MM.1S (cell line): ENCODE measurements at regions not wholly inside any gene's neighbourhood (a gene's known extent, or its start where the extent isn't known, plus 50 kb on each side); places are given as distances from the start of the nearest gene placed in this dataset.

Experiments used
- DNase-seq: peaks from one replicate; pipeline ENCODE4 v3.0.0-alpha.2; 2015
- H2AFZ ChIP-seq: fragments of 300-600 bp; sonication (generic); 2 replicates; pipeline ENCODE4 v1.6.0; 2016; ENCODE audit warnings: antibody characterized with exemption, low read length
- H3F3A ChIP-seq: fragments of 300-600 bp; sonication (generic); 2 replicates; pipeline ENCODE4 v1.6.1; 2016; ENCODE audit warnings: mild to moderate bottlenecking, antibody characterized with exemption, low read length, moderate library complexity, mixed read lengths; ENCODE audit not compliant: insufficient read depth
- H3K27ac ChIP-seq: fragments of 300-600 bp; sonication (generic); 2 replicates; pipeline ENCODE4 v1.5.1; 2016; ENCODE audit warnings: mild to moderate bottlenecking, low read length
- H3K27me3 ChIP-seq: fragments of 300-600 bp; sonication (generic); replicated peaks from 2 replicates; pipeline ENCODE4 v1.6.0; 2016; ENCODE audit warnings: low read length; ENCODE audit not compliant: insufficient read depth
- H3K36me3 ChIP-seq: fragments of 300-600 bp; sonication (generic); replicated peaks from 2 replicates; pipeline ENCODE4 v1.6.1; 2016; ENCODE audit warnings: mild to moderate bottlenecking, low read length, mixed read lengths; ENCODE audit not compliant: insufficient read depth
- H3K4me1 ChIP-seq: fragments of 300-600 bp; sonication (generic); 2 replicates; pipeline ENCODE4 v1.6.1; 2016; ENCODE audit warnings: low read length, mixed read lengths
- H3K4me2 ChIP-seq: fragments of 300-600 bp; sonication (generic); 2 replicates; pipeline ENCODE4 v1.6.0; 2016; ENCODE audit warnings: low read depth, low read length
- H3K4me3 ChIP-seq: fragments of 300-600 bp; sonication (generic); 2 replicates; pipeline ENCODE4 v1.5.1; 2016; ENCODE audit warnings: low read length, mixed read lengths
- H3K79me2 ChIP-seq: fragments of 300-600 bp; sonication (generic); 2 replicates; pipeline ENCODE4 v1.6.1; 2016; ENCODE audit warnings: mixed run types, low read length, mixed read lengths
- H3K9ac ChIP-seq: fragments of 300-600 bp; sonication (generic); 2 replicates; pipeline ENCODE4 v1.6.1; 2016; ENCODE audit warnings: low read length, mixed read lengths
- H3K9me2 ChIP-seq: fragments of 300-600 bp; sonication (generic); replicated peaks from 2 replicates; pipeline ENCODE4 v1.6.1; 2016; ENCODE audit warnings: mild to moderate bottlenecking, low read length, mixed read lengths; ENCODE audit not compliant: insufficient read depth
- H3K9me3 ChIP-seq: fragments of 300-600 bp; sonication (generic); replicated peaks from 2 replicates; pipeline ENCODE4 v1.6.1; 2016; ENCODE audit warnings: mild to moderate bottlenecking, low read length, mixed read lengths; ENCODE audit not compliant: insufficient read depth
- H4K20me1 ChIP-seq: fragments of 300-600 bp; sonication (generic); 2 replicates; pipeline ENCODE4 v1.6.1; 2016; ENCODE audit warnings: mild to moderate bottlenecking, low read length, moderate library complexity, mixed read lengths; ENCODE audit not compliant: insufficient read depth
- EZH2 ChIP-seq: fragments of 300-600 bp; sonication (generic); optimal IDR thresholded peaks from 2 replicates; pipeline ENCODE3; 2017; ENCODE audit warnings: low read depth, mild to moderate bottlenecking, antibody characterized with exemption, low read length, mixed read lengths
- EZH2phosphoT487 ChIP-seq: fragments of 300-600 bp; sonication (generic); IDR thresholded peaks from 2 replicates; pipeline ENCODE4 v1.6.1; 2018; ENCODE audit warnings: antibody characterized with exemption, low read length
- TF ChIP-seq, protein P1 (sequence below): fragments of 300-600 bp; sonication (generic); IDR thresholded peaks from 2 replicates; pipeline ENCODE4 v1.5.1; 2016; ENCODE audit warnings: antibody characterized with exemption, low read length, mixed read lengths

GRCh38 chr7:54877683-54878082 lies 118.7 kb upstream of the SEC61G start:
- H3K4me1 ChIP-seq = no peaks in the 10 kb centered on the region
- H2AFZ ChIP-seq = no peak overlapping the region
- H3K4me3 ChIP-seq = no peak overlapping the region
- H3K4me2 ChIP-seq = no peak overlapping the region
- H3K27me3 ChIP-seq = no peaks in the 10 kb centered on the region
- no peak for DNase-seq
- no peaks in the 10 kb centered on the region for H3K9me3 ChIP-seq
- H3K79me2 ChIP-seq = no peaks in the 10 kb centered on the region
- no peaks in the 10 kb centered on the region for H3F3A ChIP-seq
- H3K27ac ChIP-seq = no peak overlapping the region
- H3K9ac ChIP-seq = no peak overlapping the region
- no peaks in the 10 kb centered on the region for H3K9me2 ChIP-seq
- H3K36me3 ChIP-seq = no peaks in the 10 kb centered on the region
- TF ChIP-seq EZH2phosphoT487 = no peak
- TF ChIP-seq EZH2 = no peak
- TF ChIP-seq, protein P1, sequence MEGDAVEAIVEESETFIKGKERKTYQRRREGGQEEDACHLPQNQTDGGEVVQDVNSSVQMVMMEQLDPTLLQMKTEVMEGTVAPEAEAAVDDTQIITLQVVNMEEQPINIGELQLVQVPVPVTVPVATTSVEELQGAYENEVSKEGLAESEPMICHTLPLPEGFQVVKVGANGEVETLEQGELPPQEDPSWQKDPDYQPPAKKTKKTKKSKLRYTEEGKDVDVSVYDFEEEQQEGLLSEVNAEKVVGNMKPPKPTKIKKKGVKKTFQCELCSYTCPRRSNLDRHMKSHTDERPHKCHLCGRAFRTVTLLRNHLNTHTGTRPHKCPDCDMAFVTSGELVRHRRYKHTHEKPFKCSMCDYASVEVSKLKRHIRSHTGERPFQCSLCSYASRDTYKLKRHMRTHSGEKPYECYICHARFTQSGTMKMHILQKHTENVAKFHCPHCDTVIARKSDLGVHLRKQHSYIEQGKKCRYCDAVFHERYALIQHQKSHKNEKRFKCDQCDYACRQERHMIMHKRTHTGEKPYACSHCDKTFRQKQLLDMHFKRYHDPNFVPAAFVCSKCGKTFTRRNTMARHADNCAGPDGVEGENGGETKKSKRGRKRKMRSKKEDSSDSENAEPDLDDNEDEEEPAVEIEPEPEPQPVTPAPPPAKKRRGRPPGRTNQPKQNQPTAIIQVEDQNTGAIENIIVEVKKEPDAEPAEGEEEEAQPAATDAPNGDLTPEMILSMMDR = no peak
- no peaks in the 10 kb centered on the region for H4K20me1 ChIP-seq

DNA sequence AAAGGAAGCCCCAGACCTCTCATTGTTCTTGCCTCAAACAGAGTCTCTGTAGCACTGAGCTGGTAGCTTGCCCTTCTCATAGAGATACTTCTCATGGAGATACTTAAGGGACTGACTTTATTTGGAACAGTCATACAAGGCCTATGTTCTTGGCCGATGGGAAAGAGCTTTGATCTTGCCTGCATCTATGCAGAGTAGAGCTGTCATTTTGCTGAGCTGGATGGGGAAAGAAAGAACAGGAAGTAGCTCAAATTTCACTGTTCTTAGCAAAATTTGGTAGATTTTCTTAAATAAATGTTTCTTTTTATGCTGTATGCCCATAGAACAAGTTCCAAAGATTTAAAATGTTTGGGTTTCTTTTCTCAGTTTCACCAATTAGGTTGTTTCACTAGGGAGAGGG lies 119.3 kb upstream of the SEC61G start:
- Histone ChIP-seq H3K79me2 (no peaks in the 10 kb centered on the region), H2AFZ (no peak overlapping the region), H3K9me2 (no peaks in the 10 kb centered on the region), H3K9me3 (no peaks in the 10 kb centered on the region), H3K27me3 (no peaks in the 10 kb centered on the region), H4K20me1 (no peaks in the 10 kb centered on the region), H3K9ac (no peak overlapping the region), H3K4me1 (no peaks in the 10 kb centered on the region), H3K4me3 (no peak overlapping the region), H3F3A (no peaks in the 10 kb centered on the region), H3K4me2 (no peak overlapping the region), H3K36me3 (no peaks in the 10 kb centered on the region), H3K27ac (no peak overlapping the region)
- TF ChIP-seq, protein P1 = no peak
- no peak for TF ChIP-seq EZH2
- no peak for TF ChIP-seq EZH2phosphoT487
- peak; percentile 26 for DNase-seq

DNA sequence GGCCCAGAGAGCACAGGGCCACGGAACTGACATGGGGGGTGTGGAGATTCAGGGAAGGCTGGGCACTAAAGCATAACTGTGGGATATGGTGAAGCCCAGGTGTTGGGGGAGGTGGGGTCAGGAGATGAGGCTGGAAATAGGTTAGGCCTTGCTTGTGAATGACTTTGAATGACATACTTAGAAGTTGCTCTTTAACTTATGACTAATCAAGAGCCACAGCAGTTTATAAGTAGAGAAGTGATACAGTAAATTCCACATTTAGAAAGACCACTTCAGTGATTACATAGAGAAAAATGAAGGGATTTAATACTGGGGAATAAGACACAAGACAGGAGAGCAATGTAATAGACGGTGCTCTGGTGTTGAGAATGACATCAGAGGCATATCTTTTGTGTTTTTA lies 120.8 kb upstream of the SEC61G start:
- no peak for DNase-seq
- H3K4me2 ChIP-seq = no peak overlapping the region

More for the DNA sequence above, 120.8 kb upstream of the SEC61G start:
- no peaks in the 10 kb centered on the region for H3F3A ChIP-seq
- H4K20me1 ChIP-seq = no peaks in the 10 kb centered on the region
- TF ChIP-seq EZH2 (no peak), EZH2phosphoT487 (no peak)
- TF ChIP-seq, protein P1 = no peak
- no peak overlapping the region for H3K4me3 ChIP-seq
- H3K9me3 ChIP-seq = no peaks in the 10 kb centered on the region
- H3K9ac ChIP-seq = no peak overlapping the region
- H2AFZ ChIP-seq = no peak overlapping the region
- no peaks in the 10 kb centered on the region for H3K79me2 ChIP-seq
- H3K9me2 ChIP-seq = no peaks in the 10 kb centered on the region
- no peak overlapping the region for H3K27ac ChIP-seq
- H3K36me3 ChIP-seq = no peaks in the 10 kb centered on the region
- no peaks in the 10 kb centered on the region for H3K27me3 ChIP-seq
- no peaks in the 10 kb centered on the region for H3K4me1 ChIP-seq
